Activated T-helper 17 cell treated with anti-CD3 and anti-CD28 coated beads, Interleukin-2, amount 50 U/mL, for 72 hours (primary cell): ENCODE measurements at regions not wholly inside any gene's neighbourhood (a gene's known extent, or its start where the extent isn't known, plus 50 kb on each side); places are given as distances from the start of the nearest gene placed in this dataset.

ENCODE experiments used
- ATAC-seq: fragments of 150-1000 bp; cut with Tn5 transposase; replicated peaks from 2 replicates; pipeline ENCODE4 v1.10.0; 2021; ENCODE audit warnings: mild to moderate bottlenecking, moderate library complexity
- H3K27ac Mint-ChIP-seq: one replicate; pipeline ENCODE4 v1.8.0; 2022; ENCODE audit warnings: mixed read lengths
- H3K27me3 Mint-ChIP-seq: one replicate; pipeline ENCODE4 v1.8.0; 2022; ENCODE audit warnings: mixed read lengths
- H3K36me3 Mint-ChIP-seq: one replicate; pipeline ENCODE4 v1.8.0; 2022; ENCODE audit warnings: low read depth, mild to moderate bottlenecking, mixed read lengths
- H3K4me1 Mint-ChIP-seq: one replicate; pipeline ENCODE4 v1.8.0; 2022; ENCODE audit warnings: mixed read lengths
- H3K4me3 Mint-ChIP-seq: one replicate; pipeline ENCODE4 v1.8.0; 2022; ENCODE audit warnings: mild to moderate bottlenecking, mixed read lengths
- H3K9me3 Mint-ChIP-seq: one replicate; pipeline ENCODE4 v1.8.0; 2022; ENCODE audit warnings: mixed read lengths

- no peak overlapping the region for H3K27ac Mint-ChIP-seq
- no peaks in the 10 kb centered on the region for H3K36me3 Mint-ChIP-seq
- no peak for ATAC-seq
- no peaks in the 10 kb centered on the region for H3K27me3 Mint-ChIP-seq
- no peak overlapping the region for H3K4me3 Mint-ChIP-seq
- H3K4me1 Mint-ChIP-seq, result no peaks in the 10 kb centered on the region
- H3K9me3 Mint-ChIP-seq, result peaks cover 9% of the 10 kb centered on the region
Observed at GRCh38 chr5:166412191-166412590, 1879.3 kb upstream of the WWC1 start.

DNA sequence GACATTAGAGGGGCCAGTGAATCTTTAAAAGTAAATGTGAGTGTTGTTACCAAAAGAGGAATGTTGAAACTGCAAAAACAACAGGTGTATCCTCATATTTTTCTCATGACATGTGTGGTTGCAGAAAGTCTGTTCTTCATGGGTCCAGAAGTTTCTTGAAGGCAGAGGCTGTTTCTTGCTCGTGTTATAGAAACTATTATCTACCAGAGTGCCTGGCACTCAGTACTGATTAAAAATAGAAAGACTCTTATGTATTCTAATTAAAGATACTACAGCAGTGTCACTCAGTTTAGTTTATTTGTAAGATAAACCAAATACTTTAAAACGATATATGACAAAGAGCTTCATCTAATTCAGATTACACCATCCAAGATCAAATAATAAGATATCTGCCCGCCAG is 1864.2 kb upstream of the WWC1 start:
- peaks cover 18% of the 10 kb centered on the region for H3K9me3 Mint-ChIP-seq
- no peak overlapping the region for H3K27ac Mint-ChIP-seq
- no peak overlapping the region for H3K4me3 Mint-ChIP-seq

DNA sequence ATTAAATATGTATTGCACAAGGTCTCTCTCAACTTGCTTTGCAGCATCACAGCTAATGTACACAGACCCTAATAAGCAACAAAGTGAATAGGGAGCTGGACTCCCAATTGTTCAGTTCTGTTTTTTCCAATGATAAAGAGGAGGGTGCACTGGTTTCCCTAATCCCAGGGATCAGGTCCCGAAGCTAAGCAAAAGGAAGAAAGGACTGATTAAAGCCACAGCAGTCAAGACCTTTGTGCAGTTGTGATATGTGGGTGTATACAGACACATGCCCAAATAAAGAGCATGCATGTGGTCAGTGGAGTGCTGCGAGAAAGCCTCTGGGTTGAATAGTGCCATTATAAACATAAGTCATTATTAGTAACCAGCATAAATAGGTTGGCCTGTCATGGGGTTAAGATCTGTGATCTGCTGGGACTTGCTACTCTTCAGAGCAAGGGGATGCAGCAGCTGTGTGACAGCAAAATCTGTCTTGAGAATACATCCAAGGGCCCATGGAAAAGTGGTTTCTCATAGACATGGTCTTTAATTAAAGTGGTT is 1863.1 kb upstream of the WWC1 start:
- H3K27ac Mint-ChIP-seq, result no peak overlapping the region

More for the DNA sequence above, 1864.2 kb upstream of the WWC1 start:
- ATAC-seq, result no peak
- Mint-ChIP-seq H3K27me3 (no peaks in the 10 kb centered on the region), H3K4me1 (no peaks in the 10 kb centered on the region), H3K36me3 (no peaks in the 10 kb centered on the region)

GRCh38 chr5:166430491-166431319 is 1860.7 kb upstream of the WWC1 start:
- Mint-ChIP-seq H3K9me3 (peaks cover 25% of the 10 kb centered on the region), H3K27me3 (no peaks in the 10 kb centered on the region), H3K4me3 (no peak overlapping the region), H3K36me3 (no peaks in the 10 kb centered on the region), H3K27ac (no peak overlapping the region), H3K4me1 (no peaks in the 10 kb centered on the region)
- no peak for ATAC-seq

More for the DNA sequence above, 1863.1 kb upstream of the WWC1 start:
- Mint-ChIP-seq H3K4me1 (no peaks in the 10 kb centered on the region), H3K36me3 (no peaks in the 10 kb centered on the region), H3K9me3 (peaks cover 20% of the 10 kb centered on the region), H3K4me3 (no peak overlapping the region), H3K27me3 (no peaks in the 10 kb centered on the region)
- ATAC-seq, result no peak

DNA sequence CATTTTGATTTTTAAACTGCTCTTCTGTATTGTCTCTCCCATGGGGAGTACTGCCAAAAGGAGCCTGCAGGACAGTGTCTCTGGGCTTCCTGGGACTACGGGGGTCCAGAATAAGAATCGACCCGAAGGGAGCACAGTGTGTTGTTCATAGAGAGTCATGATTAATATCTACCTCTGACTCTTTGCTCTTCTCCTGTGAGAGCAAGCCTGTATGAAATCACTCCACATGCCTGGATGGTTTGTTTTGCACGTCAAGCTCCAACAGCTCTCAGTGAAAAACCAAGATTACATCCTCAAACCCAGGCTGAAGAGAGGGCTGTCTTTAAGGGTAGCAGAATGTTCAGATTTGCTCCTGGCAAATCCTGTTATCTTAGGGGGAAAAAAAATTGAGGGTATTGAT is 1860.0 kb upstream of the WWC1 start:
- H3K9me3 Mint-ChIP-seq, result peaks cover 24% of the 10 kb centered on the region
- H3K27me3 Mint-ChIP-seq, result no peaks in the 10 kb centered on the region
- H3K4me3 Mint-ChIP-seq, result no peak overlapping the region
- ATAC-seq, result no peak
- no peaks in the 10 kb centered on the region for H3K4me1 Mint-ChIP-seq
- H3K27ac Mint-ChIP-seq, result no peak overlapping the region
- H3K36me3 Mint-ChIP-seq, result no peaks in the 10 kb centered on the region

- H3K4me1 Mint-ChIP-seq, result no peaks in the 10 kb centered on the region
- no peaks in the 10 kb centered on the region for H3K36me3 Mint-ChIP-seq
- H3K9me3 Mint-ChIP-seq, result peaks cover 17% of the 10 kb centered on the region
- H3K27me3 Mint-ChIP-seq, result no peaks in the 10 kb centered on the region
- H3K4me3 Mint-ChIP-seq, result no peak overlapping the region
- ATAC-seq, result no peak
- no peak overlapping the region for H3K27ac Mint-ChIP-seq
Observed at GRCh38 chr5:166433679-166434078, 1857.8 kb upstream of the WWC1 start.

GRCh38 chr5:166436872-166437271 is 1854.6 kb upstream of the WWC1 start:
- peaks cover 11% of the 10 kb centered on the region for H3K9me3 Mint-ChIP-seq
- no peak overlapping the region for H3K27ac Mint-ChIP-seq
- no peak overlapping the region for H3K4me3 Mint-ChIP-seq
- no peaks in the 10 kb centered on the region for H3K4me1 Mint-ChIP-seq
- no peaks in the 10 kb centered on the region for H3K27me3 Mint-ChIP-seq
- no peaks in the 10 kb centered on the region for H3K36me3 Mint-ChIP-seq
- no peak for ATAC-seq

- Mint-ChIP-seq H3K27ac (no peak overlapping the region), H3K4me1 (no peaks in the 10 kb centered on the region), H3K9me3 (peaks cover 18% of the 10 kb centered on the region), H3K27me3 (no peaks in the 10 kb centered on the region), H3K4me3 (no peak overlapping the region), H3K36me3 (no peaks in the 10 kb centered on the region)
- ATAC-seq, result no peak
Observed at GRCh38 chr5:166486348-166486747, 1805.1 kb upstream of the WWC1 start.

GRCh38 chr5:166488560-166488959 is 1802.9 kb upstream of the WWC1 start:
- ATAC-seq, result no peak
- no peaks in the 10 kb centered on the region for H3K4me1 Mint-ChIP-seq
- H3K9me3 Mint-ChIP-seq, result peaks cover 16% of the 10 kb centered on the region
- no peaks in the 10 kb centered on the region for H3K27me3 Mint-ChIP-seq
- no peaks in the 10 kb centered on the region for H3K36me3 Mint-ChIP-seq
- no peak overlapping the region for H3K4me3 Mint-ChIP-seq
- no peak overlapping the region for H3K27ac Mint-ChIP-seq

DNA sequence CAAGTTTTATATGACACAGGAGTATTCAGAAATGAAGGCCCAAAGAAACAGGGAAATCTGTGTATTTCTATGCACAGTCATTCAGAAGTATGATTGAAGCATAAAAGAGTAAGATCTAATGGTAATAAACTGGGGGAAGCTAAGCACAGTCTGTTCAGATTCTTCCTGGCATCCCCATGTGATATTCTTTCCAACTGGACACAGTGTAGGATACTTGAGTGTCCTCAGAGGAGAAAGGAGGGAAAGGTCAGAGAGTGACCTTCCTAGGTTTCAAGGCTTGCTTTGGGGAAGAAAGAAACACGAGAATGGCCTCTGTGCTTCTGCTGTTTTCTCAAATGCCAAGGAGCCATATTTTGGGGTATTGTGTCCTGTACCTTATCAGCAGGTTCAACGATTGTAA is 1798.4 kb upstream of the WWC1 start:
- ATAC-seq, result no peak
- H3K4me3 Mint-ChIP-seq, result no peak overlapping the region
- no peak overlapping the region for H3K27ac Mint-ChIP-seq
- H3K4me1 Mint-ChIP-seq, result no peaks in the 10 kb centered on the region
- peaks cover 3% of the 10 kb centered on the region for H3K9me3 Mint-ChIP-seq
- no peaks in the 10 kb centered on the region for H3K27me3 Mint-ChIP-seq
- no peaks in the 10 kb centered on the region for H3K36me3 Mint-ChIP-seq

DNA sequence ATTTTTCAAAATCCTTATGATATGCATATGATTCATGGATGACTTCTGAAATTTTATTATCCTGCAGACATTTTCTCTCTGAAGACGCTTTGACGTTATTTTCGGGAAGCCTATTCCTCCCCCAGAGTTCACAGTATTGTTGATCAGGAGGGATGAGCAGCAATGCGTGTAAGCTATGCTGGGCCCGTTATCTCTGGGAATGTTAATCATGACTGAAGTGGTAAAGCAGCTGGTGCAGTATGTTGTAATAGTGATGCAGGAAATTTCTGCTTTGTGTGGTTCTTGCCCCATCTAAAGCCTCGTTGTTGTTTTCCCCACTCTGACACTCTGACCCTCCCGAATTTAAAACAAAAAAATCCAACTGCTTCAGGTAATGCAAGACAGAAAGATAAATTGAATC is 1797.8 kb upstream of the WWC1 start:
- H3K4me3 Mint-ChIP-seq, result no peak overlapping the region
- no peaks in the 10 kb centered on the region for H3K36me3 Mint-ChIP-seq
- no peak overlapping the region for H3K27ac Mint-ChIP-seq
- H3K9me3 Mint-ChIP-seq, result no peaks in the 10 kb centered on the region
- no peak for ATAC-seq
- no peaks in the 10 kb centered on the region for H3K27me3 Mint-ChIP-seq
- H3K4me1 Mint-ChIP-seq, result no peaks in the 10 kb centered on the region

DNA sequence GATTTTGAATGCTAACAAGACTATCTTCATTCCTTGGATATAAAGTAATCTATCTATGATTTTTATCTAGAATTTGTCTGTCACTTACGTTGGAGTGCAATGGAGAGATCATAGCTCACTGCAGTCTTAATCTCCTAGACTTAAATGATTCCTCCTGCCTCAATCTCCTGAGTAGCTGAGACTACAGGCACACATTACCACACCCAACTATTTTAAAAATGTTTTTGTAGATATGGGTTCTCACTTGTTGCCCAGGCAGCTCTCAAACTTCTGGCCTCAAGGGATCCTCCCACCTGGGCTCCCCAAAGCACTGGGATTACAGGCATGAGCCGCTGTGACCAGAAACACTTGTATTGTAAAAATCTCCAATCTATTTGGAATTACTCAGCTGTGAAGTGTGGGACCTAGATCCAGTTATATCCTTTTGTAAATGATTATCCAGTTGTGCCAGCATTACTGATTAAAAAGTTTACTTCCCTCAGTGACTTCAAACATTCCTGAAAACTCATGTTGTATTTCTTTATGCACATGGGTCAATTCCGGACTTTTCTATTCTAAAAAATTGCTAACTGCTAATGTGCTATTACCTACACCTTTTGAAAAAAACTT is 1793.8 kb upstream of the WWC1 start:
- no peaks in the 10 kb centered on the region for H3K36me3 Mint-ChIP-seq
- no peaks in the 10 kb centered on the region for H3K4me1 Mint-ChIP-seq
- peaks cover 4% of the 10 kb centered on the region for H3K9me3 Mint-ChIP-seq
- H3K27ac Mint-ChIP-seq, result no peak overlapping the region
- H3K4me3 Mint-ChIP-seq, result no peak overlapping the region
- no peaks in the 10 kb centered on the region for H3K27me3 Mint-ChIP-seq
- no peak for ATAC-seq

DNA sequence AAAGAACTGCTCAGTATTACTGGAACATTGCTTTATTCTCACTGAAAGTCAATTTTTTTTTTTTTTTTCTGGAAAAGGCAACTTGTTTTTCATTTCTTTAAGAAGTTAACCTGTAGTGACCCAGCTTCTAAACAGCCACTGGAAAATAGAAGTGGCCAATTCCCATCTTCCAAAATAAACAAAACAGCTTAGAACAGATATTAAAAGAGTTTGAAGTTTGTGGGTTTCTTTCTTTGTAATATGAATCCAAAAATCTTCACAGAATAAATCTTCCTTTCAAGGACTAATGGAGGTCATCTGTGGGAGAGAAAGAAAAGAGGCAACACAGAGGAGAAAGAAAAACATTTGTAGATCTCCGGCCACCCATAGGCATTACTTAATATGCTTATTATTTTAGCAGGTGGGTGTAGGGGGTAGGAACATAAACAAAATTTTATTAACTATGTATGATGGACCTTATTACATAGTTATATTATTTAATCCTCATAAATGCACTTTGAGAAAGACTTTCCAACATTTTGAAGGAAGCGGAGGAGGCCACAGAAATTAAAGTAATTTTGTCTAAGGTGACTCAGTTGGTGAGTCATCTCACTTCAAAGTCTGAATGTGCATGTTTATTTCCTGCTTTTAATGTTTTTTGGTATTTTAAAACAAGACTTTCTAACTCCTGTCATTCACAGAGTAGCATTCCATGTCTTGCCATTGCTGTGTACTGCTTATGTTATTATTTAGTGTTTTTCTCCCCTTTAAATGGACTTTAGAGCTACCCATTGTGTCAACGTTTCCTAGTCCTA is 1791.8 kb upstream of the WWC1 start:
- H3K36me3 Mint-ChIP-seq, result no peaks in the 10 kb centered on the region
- H3K27me3 Mint-ChIP-seq, result no peaks in the 10 kb centered on the region
- H3K27ac Mint-ChIP-seq, result no peak overlapping the region
- peaks cover 4% of the 10 kb centered on the region for H3K9me3 Mint-ChIP-seq
- H3K4me1 Mint-ChIP-seq, result no peaks in the 10 kb centered on the region
- ATAC-seq, result no peak
- H3K4me3 Mint-ChIP-seq, result no peak overlapping the region

DNA sequence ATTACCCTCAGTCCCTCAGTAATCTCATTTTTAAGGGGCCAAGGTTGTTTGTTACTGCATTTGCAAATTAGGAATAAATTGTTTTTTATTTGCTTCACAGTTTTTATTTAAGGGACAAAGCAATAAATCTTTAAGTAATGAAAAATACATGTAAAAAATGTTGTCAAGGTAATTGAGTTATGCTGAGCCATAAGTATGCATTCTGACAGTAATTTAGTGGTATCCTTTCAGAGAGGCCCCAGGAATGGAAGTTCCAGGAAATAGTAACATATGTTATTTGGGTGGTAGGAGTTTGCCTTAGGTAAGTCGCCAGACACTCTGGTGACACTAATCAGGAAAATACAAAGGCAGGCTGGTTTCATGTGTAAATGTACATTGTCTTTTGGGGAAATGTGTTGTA is 1787.9 kb upstream of the WWC1 start:
- H3K4me1 Mint-ChIP-seq, result no peaks in the 10 kb centered on the region
- H3K27me3 Mint-ChIP-seq, result no peaks in the 10 kb centered on the region
- H3K27ac Mint-ChIP-seq, result no peak overlapping the region
- no peak for ATAC-seq
- no peak overlapping the region for H3K4me3 Mint-ChIP-seq
- H3K36me3 Mint-ChIP-seq, result no peaks in the 10 kb centered on the region
- peaks cover 13% of the 10 kb centered on the region for H3K9me3 Mint-ChIP-seq
